HepG2 (cell line): ENCODE measurements at regions not wholly inside any gene's neighbourhood (a gene's known extent, or its start where the extent isn't known, plus 50 kb on each side); places are given as distances from the start of the nearest gene placed in this dataset.

ENCODE experiments used
- ATAC-seq: fragments of 200-7000 bp; cut with Tn5 transposase; 3 replicates; pipeline ENCODE4 v1.9.1; 2020; ENCODE audit warnings: mild to moderate bottlenecking, moderate library complexity
- BruUV-seq: library from RNA; stranded (reverse); fragments of 400-500 nt; replicated peaks from 2 replicates; lab custom pipeline; 2021; lab: Mats Ljungman, UMichigan
- CTCF ChIA-PET: fragments of 300-600 bp; formaldehyde crosslinking; extraction: SDS; loops from one replicate; lab custom pipeline; 2021; ENCODE audit warnings: low total read pairs, inconsistent platforms, low intra/inter-chr PET ratio; lab: Yijun Ruan, JAX
- POLR2A ChIA-PET: fragments of 350-600 bp; sonication (Branson Sonifier 250); formaldehyde crosslinking; loops from one replicate; lab custom pipeline; 2020; ENCODE audit warnings: antibody characterized with exemption, inconsistent platforms; lab: Yijun Ruan, JAX
- DNase-seq: peaks from one replicate; pipeline ENCODE4 v3.0.0-alpha.2; 2015; ENCODE audit warnings: low spot score
- FAIRE-seq: peaks from 3 replicates; lab custom pipeline; 2011; peaks lifted over from hg19 to GRCh38; lab: Jason Lieb, UNC
- H2AFZ ChIP-seq: one replicate; pipeline ENCODE4 v1.6.1; 2011; ENCODE audit warnings: low read length, inconsistent platforms
- H3K27ac ChIP-seq: fragments of 300-600 bp; 3 replicates; pipeline ENCODE4 v1.8.0; 2011; ENCODE audit warnings: mixed run types, mild to moderate bottlenecking, mixed read lengths, low read length, inconsistent platforms; ENCODE audit not compliant: insufficient read depth; ENCODE audit errors: extremely low read length
- H3K27me3 ChIP-seq, 2 experiments: fragments of 200-600 bp in 1 of 2; 2 replicates in 1 of 2; 3 replicates in 1 of 2; pipeline versions ENCODE4 v1.6.0 to v1.8.0; 2011; ENCODE audit warnings: low read length in 2 of 2, mild to moderate bottlenecking in 2 of 2, moderate library complexity in 2 of 2, inconsistent platforms in 1 of 2; ENCODE audit not compliant: insufficient read depth in 2 of 2, control insufficient read depth in 1 of 2
- H3K36me3 ChIP-seq, 2 experiments: fragments of 200-600 bp in 1 of 2; replicated peaks in 1 of 2; 2 replicates in 1 of 2; 3 replicates in 1 of 2; pipeline versions ENCODE4 v1.5.1 to v1.8.0; 2011; ENCODE audit warnings: low read length in 2 of 2, inconsistent platforms in 1 of 2; ENCODE audit not compliant: insufficient read depth in 2 of 2, control insufficient read depth in 1 of 2
- H3K4me1 ChIP-seq: 2 replicates; pipeline ENCODE4 v1.5.1; 2012; ENCODE audit warnings: low read length, inconsistent platforms; ENCODE audit not compliant: insufficient read depth
- H3K4me2 ChIP-seq: 2 replicates; pipeline ENCODE4 v1.6.0; 2011; ENCODE audit warnings: low read depth, low read length, inconsistent platforms
- H3K4me3 ChIP-seq, 3 experiments: fragments of 200-600 bp in 1 of 3; sonication (generic), shearing (Covaris generic) in 1 of 3; replicated peaks in 1 of 3; 2 replicates each; pipeline ENCODE4 v1.5.1; 2011 to 2016; ENCODE audit warnings: low read length in 3 of 3, inconsistent platforms in 2 of 3, low read depth in 2 of 3, mild to moderate bottlenecking in 2 of 3, control low read depth in 1 of 3, mixed read lengths in 1 of 3; ENCODE audit not compliant: insufficient read depth in 1 of 3
- H3K79me2 ChIP-seq: one replicate; pipeline ENCODE4 v1.6.1; 2011; ENCODE audit warnings: low read length, inconsistent platforms; ENCODE audit not compliant: insufficient read depth
- H3K9ac ChIP-seq: 2 replicates; pipeline ENCODE4 v1.6.0; 2011; ENCODE audit warnings: mild to moderate bottlenecking, low read depth, low read length, inconsistent platforms; ENCODE audit not compliant: insufficient read depth
- H3K9me3 ChIP-seq: 2 replicates; pipeline ENCODE4 v1.5.1; 2012; ENCODE audit warnings: mild to moderate bottlenecking, low read length
- H4K20me1 ChIP-seq: 2 replicates; pipeline ENCODE4 v1.6.0; 2011; ENCODE audit warnings: inconsistent platforms, mild to moderate bottlenecking, low read length, moderate library complexity; ENCODE audit not compliant: insufficient read depth
- ETV5 ChIP-seq: IDR thresholded peaks from 2 replicates; pipeline ENCODE4 v1.6.1; 2018; ENCODE audit warnings: missing biosample characterization, missing genetic modification reagents, inconsistent platforms, borderline replicate concordance
- FOXJ3 ChIP-seq: sonication (generic); formaldehyde crosslinking; IDR thresholded peaks from 2 replicates; pipeline ENCODE4 v1.4.0; 2020; ENCODE audit warnings: missing genetic modification reagents, mild to moderate bottlenecking, borderline replicate concordance
- GMEB2 ChIP-seq: IDR thresholded peaks from 2 replicates; pipeline ENCODE4 v1.6.1; 2016; ENCODE audit warnings: missing biosample characterization, missing genetic modification reagents, low read depth
- MAFK ChIP-seq, 2 experiments: IDR thresholded peaks in 1 of 2; conservative IDR thresholded peaks in 1 of 2; 2 replicates each; pipeline ENCODE4 v1.6.1; 2011; ENCODE audit warnings: improper control_type of control experiment in 2 of 2, low read length in 2 of 2
- SIX4 ChIP-seq: sonication (generic); formaldehyde crosslinking; IDR thresholded peaks from 2 replicates; pipeline ENCODE4 v1.4.0; 2020; ENCODE audit warnings: missing genetic modification reagents
- ZNF121 ChIP-seq: sonication (generic); formaldehyde crosslinking; IDR thresholded peaks from 2 replicates; pipeline ENCODE4 v1.5.0; 2020; ENCODE audit warnings: mild to moderate bottlenecking, missing genetic modification reagents
- ZNF232 ChIP-seq: sonication (generic); formaldehyde crosslinking; IDR thresholded peaks from 2 replicates; pipeline ENCODE4 v1.4.0; 2020; ENCODE audit warnings: missing genetic modification reagents, borderline replicate concordance
- WGBS: methylation state at CpG from one replicate; pipeline ENCODE4 v1.1.6; 2017; ENCODE audit warnings: low lambda C conversion rate; 5-methylcytosine and 5-hydroxymethylcytosine counted together
- in situ Hi-C: cut with HindIII; loops from 2 replicates; pipeline ENCODE4 v1.10.0; 2017; ENCODE audit warnings: low pct_unique_long_range_greater_than_20kb; ENCODE audit not compliant: extremely low pct_ligation_motif_present
- intact Hi-C: fragments of 100-400 bp; cut with micrococcal nuclease; formaldehyde crosslinking; loops from one replicate; pipeline ENCODE4 v1.10.0; 2022; ENCODE audit not compliant: unreplicated experiment
- TF ChIP-seq, protein P1 (sequence below): sonication (generic); formaldehyde crosslinking; IDR thresholded peaks from 2 replicates; pipeline ENCODE4 v1.5.1; 2020; ENCODE audit warnings: mild to moderate bottlenecking, missing genetic modification reagents, moderate library complexity

DNA sequence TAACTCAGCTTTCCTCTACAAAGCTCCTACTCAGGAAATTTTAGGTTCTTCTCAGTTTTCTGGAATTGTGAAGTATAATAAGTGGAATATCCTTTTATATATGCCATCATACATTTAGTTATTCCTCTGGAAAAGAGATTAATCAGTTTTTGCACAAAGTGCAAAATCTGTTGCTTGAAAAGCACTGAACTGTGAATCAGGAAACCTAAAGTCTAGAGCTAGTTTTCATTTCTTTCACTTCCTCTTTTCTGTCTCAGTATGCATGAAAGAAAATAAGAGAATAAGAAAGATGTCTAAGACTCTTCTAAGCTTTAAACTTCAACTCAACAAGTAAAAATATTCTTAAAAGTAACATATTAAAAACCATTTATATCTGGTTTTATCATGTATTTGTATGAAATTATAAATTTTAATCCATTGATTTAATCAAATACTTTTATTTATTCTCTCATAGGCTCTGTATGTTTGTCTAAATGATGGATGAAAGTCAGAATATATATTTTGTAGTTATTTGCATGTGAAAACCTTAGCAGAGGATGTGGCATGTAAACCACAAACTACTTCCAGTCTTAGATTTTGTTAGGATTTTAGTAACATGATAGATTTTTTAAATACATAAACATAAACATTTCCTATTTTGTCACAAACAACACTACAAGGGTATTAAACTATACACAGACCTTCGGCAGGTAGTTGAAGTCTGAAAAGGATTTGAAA lies 1073.0 kb downstream of the XPNPEP1 start (continued):
- TF ChIP-seq GMEB2 (CRISPR knock-in tag) = no peak
- no peak for TF ChIP-seq FOXJ3 (CRISPR knock-in tag)
- TF ChIP-seq ETV5 = no peak
- no peak for TF ChIP-seq ZNF232
- no peak for TF ChIP-seq ZNF121 (CRISPR knock-in tag)
- TF ChIP-seq SIX4 (CRISPR knock-in tag) = no peak

GRCh38 chr10:108849688-108850087 lies 1073.6 kb downstream of the XPNPEP1 start:
- no peaks in the 10 kb centered on the region for H3K36me3 ChIP-seq
- no peaks in the 10 kb centered on the region for H4K20me1 ChIP-seq
- H3K79me2 ChIP-seq = no peaks in the 10 kb centered on the region
- no TSS peak for BruUV-seq
- no peak overlapping the region for H3K4me2 ChIP-seq
- no peak overlapping the region for H3K27ac ChIP-seq
- CTCF ChIA-PET = no interaction called here
- TF ChIP-seq, protein P1, sequence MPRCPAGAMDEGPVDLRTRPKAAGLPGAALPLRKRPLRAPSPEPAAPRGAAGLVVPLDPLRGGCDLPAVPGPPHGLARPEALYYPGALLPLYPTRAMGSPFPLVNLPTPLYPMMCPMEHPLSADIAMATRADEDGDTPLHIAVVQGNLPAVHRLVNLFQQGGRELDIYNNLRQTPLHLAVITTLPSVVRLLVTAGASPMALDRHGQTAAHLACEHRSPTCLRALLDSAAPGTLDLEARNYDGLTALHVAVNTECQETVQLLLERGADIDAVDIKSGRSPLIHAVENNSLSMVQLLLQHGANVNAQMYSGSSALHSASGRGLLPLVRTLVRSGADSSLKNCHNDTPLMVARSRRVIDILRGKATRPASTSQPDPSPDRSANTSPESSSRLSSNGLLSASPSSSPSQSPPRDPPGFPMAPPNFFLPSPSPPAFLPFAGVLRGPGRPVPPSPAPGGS = no peak
- peak; percentile 10 to 60; a peak in 3 of 4 replicates for TF ChIP-seq MAFK (conservative IDR thresholded peaks at IDR 0.05 in 1 of 2, IDR thresholded peaks at IDR 0.05 in 1 of 2; ENCODE audit: low read length in 2 of 2)
- TF ChIP-seq, all 625 proteins: peak for 1
- POLR2A ChIA-PET = no interaction called here
- Histone ChIP-seq H3K9ac (no peak overlapping the region), H3K9me3 (peaks cover 57% of the 10 kb centered on the region), H2AFZ (no peak overlapping the region), H3K27me3 (no peaks in the 10 kb centered on the region), H3K4me3 (no peak overlapping the region), H3K4me1 (no peaks in the 10 kb centered on the region)
- DNase-seq (no peak), FAIRE-seq (no peak), ATAC-seq (no peak)
- in situ Hi-C loops = no loop called here
- intact Hi-C loops = loop anchor here (10.0 kb wide), 1 partner anchor 605 kb away; no protein-coding TSS in a partner anchor
- 0% methylated on average over 2 of the region's 2 CpGs for WGBS
